Tibial artery (tissue), 4 donors: ENCODE measurements at regions not wholly inside any gene's neighbourhood (a gene's known extent, or its start where the extent isn't known, plus 50 kb on each side); places are given as distances from the start of the nearest gene placed in this dataset.

Source experiments
- DNase-seq, 2 donors: peaks; one replicate each; pipeline ENCODE4 v3.0.0-alpha.2; 2019
- H3K27ac ChIP-seq, 2 donors: fragments of 200-600 bp; sonication (generic) in 1 of 2; 1 replicate in 1 of 2; 2 replicates in 1 of 2; pipeline ENCODE4 v1.5.1; 2018 to 2019; ENCODE audit warnings: mild to moderate bottlenecking in 1 of 2
- H3K27me3 ChIP-seq, 2 donors: fragments of 200-600 bp; sonication (generic) in 1 of 2; one replicate each; pipeline versions ENCODE4 v1.5.1 to v1.6.0; 2016 to 2019
- H3K36me3 ChIP-seq, 3 donors: fragments of 200-600 bp; sonication (generic) in 2 of 3; one replicate each; pipeline ENCODE4 v1.5.1; 2016 to 2019; ENCODE audit warnings: mild to moderate bottlenecking in 2 of 3
- H3K4me1 ChIP-seq, 4 donors: fragments of 200-600 bp; sonication (generic) in 2 of 4; 1 replicate in 3 of 4; 2 replicates in 1 of 4; pipeline ENCODE4 v1.5.1; 2016 to 2019
- H3K4me3 ChIP-seq, 2 donors: fragments of 200-600 bp; sonication (generic) in 1 of 2; 1 replicate in 1 of 2; 2 replicates in 1 of 2; pipeline ENCODE4 v1.5.1; 2018 to 2019; ENCODE audit warnings: mild to moderate bottlenecking in 2 of 2
- H3K9me3 ChIP-seq, 3 donors: fragments of 200-600 bp; sonication (generic) in 1 of 3; one replicate each; pipeline ENCODE4 v1.5.1; 2016 to 2019
- intact Hi-C: fragments of 100-400 bp; cut with DNase I; formaldehyde crosslinking; loops from one replicate; pipeline ENCODE4 v1.15.0; 2023; ENCODE audit warnings: low total_unique reads
- TF ChIP-seq, protein P1 (sequence below), 2 experiments: fragments of 200-600 bp in 1 of 2; fragments of 450-650 bp in 1 of 2; IDR thresholded peaks; one replicate each; pipeline ENCODE4 v1.5.1; 2017 to 2019; ENCODE audit warnings: antibody characterized with exemption in 2 of 2, mild to moderate bottlenecking in 1 of 2, moderate library complexity in 1 of 2

DNA sequence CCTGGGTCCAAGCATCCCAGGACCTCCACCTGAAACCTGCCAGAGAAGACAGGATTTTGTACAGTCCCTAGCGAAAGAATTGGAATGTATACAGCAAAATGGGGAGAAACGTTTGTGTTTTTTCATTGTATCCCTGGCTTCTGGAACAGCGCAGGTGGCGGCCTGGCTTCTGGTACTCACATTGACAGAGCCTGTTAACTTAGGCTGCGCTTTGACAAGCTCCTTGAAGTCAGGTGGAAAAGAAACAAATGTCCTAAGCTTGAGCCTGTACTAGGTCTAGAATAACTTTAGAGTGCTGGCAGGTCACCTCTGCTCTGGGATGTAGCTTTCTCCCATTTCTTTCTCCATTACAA lies 343.7 kb upstream of the KLF3 start:
- intact Hi-C loops = loop anchor here (5.0 kb wide), 2 partner anchors 352 to 412 kb away; no protein-coding TSS in a partner anchor

DNA sequence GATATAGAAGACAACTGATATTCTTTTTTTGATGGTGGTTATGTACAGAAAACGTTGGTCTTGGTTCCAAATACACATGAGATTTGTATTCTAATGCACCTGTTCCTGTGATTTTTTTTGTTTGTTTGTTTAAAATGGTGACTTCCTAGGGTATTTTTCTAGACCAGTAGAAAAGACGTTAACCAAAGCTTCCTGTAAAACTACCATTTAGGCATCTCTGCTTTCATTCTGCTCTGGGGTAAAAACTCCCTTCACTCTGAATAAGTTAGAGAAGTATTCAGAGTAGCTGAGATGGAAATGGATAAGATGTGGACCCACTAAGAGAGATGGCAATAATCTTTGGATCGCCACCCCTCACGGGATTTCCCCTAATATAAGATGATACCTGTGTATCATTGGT lies 343.2 kb upstream of the KLF3 start:
- no peak for DNase-seq
- H3K27ac ChIP-seq = peak overlapping the region in 1 of 2 donors; percentile 68
- intact Hi-C loops = loop anchor here (5.0 kb wide), 2 partner anchors 351 to 411 kb away; no protein-coding TSS in a partner anchor
- H3K9me3 ChIP-seq = no peaks in the 10 kb centered on the region
- H3K27me3 ChIP-seq = no peaks in the 10 kb centered on the region
- TF ChIP-seq, protein P1, sequence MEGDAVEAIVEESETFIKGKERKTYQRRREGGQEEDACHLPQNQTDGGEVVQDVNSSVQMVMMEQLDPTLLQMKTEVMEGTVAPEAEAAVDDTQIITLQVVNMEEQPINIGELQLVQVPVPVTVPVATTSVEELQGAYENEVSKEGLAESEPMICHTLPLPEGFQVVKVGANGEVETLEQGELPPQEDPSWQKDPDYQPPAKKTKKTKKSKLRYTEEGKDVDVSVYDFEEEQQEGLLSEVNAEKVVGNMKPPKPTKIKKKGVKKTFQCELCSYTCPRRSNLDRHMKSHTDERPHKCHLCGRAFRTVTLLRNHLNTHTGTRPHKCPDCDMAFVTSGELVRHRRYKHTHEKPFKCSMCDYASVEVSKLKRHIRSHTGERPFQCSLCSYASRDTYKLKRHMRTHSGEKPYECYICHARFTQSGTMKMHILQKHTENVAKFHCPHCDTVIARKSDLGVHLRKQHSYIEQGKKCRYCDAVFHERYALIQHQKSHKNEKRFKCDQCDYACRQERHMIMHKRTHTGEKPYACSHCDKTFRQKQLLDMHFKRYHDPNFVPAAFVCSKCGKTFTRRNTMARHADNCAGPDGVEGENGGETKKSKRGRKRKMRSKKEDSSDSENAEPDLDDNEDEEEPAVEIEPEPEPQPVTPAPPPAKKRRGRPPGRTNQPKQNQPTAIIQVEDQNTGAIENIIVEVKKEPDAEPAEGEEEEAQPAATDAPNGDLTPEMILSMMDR (IDR thresholded peaks at IDR 0.05) = no peak
- H3K4me3 ChIP-seq = no peak overlapping the region
- no peaks in the 10 kb centered on the region for H3K36me3 ChIP-seq
- H3K4me1 ChIP-seq = peaks cover 0 to 33% (median 12%) of the 10 kb centered on the region in 4 donors

More for the DNA sequence above, 343.7 kb upstream of the KLF3 start:
- Histone ChIP-seq H3K27me3 (no peaks in the 10 kb centered on the region), H3K4me3 (no peak overlapping the region), H3K27ac (peak overlapping the region; percentile 67 to 68), H3K36me3 (no peaks in the 10 kb centered on the region), H3K4me1 (peaks cover 0 to 33% (median 12%) of the 10 kb centered on the region in 4 donors), H3K9me3 (no peaks in the 10 kb centered on the region)
- TF ChIP-seq, protein P1 (IDR thresholded peaks at IDR 0.05) = no peak
- DNase-seq = no peak

DNA sequence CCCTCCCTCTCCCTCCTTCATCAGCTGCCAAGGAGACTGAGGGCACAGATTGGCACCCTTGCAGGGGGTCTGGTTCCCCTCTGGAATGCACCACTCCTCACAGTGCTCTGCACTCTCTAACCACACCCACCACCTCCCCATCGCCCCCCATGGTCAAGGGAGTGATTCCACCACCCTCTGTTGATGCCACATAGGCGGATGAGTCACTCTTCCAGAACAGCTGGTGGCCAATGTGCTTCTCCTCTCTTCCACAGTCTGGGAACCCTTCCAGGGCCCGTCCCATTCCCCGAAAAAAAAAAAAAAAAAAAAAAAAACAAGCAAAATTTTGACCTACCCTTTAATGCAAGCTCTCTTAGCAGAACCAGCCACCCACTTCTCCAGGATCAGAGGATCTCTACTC lies 341.3 kb upstream of the KLF3 start:
- Histone ChIP-seq H3K27ac (peak overlapping the region in 1 of 2 donors; percentile 19), H3K27me3 (no peaks in the 10 kb centered on the region), H3K4me1 (peaks cover 0 to 33% (median 12%) of the 10 kb centered on the region in 4 donors), H3K36me3 (no peaks in the 10 kb centered on the region), H3K9me3 (no peaks in the 10 kb centered on the region), H3K4me3 (no peak overlapping the region)
- TF ChIP-seq, protein P1 (IDR thresholded peaks at IDR 0.05) = no peak
- DNase-seq = peak in 1 of 2 donors; percentile 81
- intact Hi-C loops = loop anchor here (5.0 kb wide), 2 partner anchors 350 to 410 kb away; no protein-coding TSS in a partner anchor

DNA sequence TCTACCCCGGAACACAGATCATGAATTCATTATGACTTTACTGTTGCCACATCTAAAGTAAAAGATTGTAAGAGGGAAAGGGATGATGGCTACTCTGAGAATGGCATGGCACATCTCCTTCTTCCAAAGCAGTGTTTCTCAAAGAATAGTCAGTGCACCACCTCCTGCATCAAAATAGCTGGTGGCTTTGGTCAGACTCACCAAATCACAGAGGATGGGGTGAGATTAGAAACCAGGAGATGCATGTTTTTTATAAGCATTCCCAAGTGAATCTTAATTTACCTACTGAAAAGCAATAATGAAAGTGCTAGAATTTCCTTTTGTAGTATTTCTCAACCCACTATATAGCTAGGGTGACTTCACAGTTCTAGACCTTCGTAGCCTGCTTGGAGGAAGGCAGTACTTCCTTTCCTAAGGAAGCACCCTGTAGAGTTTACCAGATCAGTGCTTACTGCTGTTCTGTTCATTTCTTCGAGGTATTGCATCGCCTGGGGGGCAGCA lies 340.8 kb upstream of the KLF3 start:
- Histone ChIP-seq H3K4me1 (peaks cover 0 to 31% (median 12%) of the 10 kb centered on the region in 4 donors), H3K27me3 (no peaks in the 10 kb centered on the region), H3K9me3 (no peaks in the 10 kb centered on the region), H3K27ac (peak overlapping the region in 1 of 2 donors; percentile 19), H3K36me3 (no peaks in the 10 kb centered on the region), H3K4me3 (no peak overlapping the region)
- TF ChIP-seq, protein P1 (IDR thresholded peaks at IDR 0.05) = no peak
- intact Hi-C loops = loop anchor here (5.0 kb wide), 2 partner anchors 349 to 409 kb away; no protein-coding TSS in a partner anchor
- no peak for DNase-seq

DNA sequence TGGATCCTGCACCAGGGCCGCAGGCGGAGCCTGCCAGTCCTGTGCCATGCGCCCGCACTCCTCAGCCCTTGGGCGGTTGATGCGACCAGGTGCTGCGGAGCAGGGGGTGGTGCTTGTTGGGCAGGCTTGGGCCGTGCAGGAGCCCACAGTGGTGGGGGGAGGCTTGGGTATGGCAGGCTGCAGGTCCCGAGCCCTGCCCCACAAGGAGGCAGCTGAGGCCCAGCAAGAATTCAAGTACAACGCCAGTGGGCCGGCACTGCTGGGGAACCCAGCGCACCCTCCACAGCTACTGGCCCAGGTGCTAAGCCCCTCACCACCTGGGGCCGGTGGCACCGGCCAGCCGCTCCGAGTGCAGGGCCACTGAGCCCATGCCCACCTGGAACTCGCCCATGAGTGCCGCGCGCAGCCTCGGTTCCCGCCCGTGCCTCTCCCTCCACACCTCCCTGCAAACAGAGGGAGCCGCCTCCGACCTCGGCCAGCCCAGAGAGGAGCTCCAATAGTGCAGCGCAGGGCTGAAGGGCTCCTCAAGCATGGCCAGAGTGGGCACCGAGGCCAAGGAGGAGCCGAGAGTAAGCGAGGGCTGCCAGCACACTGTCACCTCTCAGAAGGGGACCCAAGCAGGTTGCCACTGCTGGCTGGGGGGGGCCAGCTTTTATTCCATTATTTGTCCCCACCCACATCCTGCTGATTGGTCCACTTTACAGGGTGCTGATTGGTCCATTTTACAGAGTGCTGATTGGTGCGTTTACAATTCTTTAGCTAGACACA lies 339.0 kb upstream of the KLF3 start:
- no peaks in the 10 kb centered on the region for H3K36me3 ChIP-seq
- H3K27me3 ChIP-seq = no peaks in the 10 kb centered on the region
- H3K27ac ChIP-seq = no peak overlapping the region
- DNase-seq = no peak
- H3K4me3 ChIP-seq = no peak overlapping the region
- peaks cover 0 to 19% (median 3%) of the 10 kb centered on the region in 4 donors for H3K4me1 ChIP-seq
- TF ChIP-seq, protein P1 (IDR thresholded peaks at IDR 0.05) = no peak
- intact Hi-C loops = loop anchor here (5.0 kb wide), 2 partner anchors 347 to 407 kb away; no protein-coding TSS in a partner anchor
- no peaks in the 10 kb centered on the region for H3K9me3 ChIP-seq
